ENCODE measurements at regions not wholly inside any gene's neighbourhood (a gene's known extent, or its start where the extent isn't known, plus 50 kb on each side); places are given as distances from the start of the nearest gene placed in this dataset.

- Histone ChIP-seq H3K27ac (ENCODE audit: low read length) (no peak overlapping the region), H3K4me3 (ENCODE audit: low read depth in 1 of 2, low read length in 2 of 2) (no peak overlapping the region), H3K27me3 (ENCODE audit: insufficient read depth, low read length, poor library complexity) (no peaks in the 10 kb centered on the region), H2AFZ (ENCODE audit: low read depth, low read length) (no peak overlapping the region), H3K4me2 (ENCODE audit: insufficient read depth, low read length) (no peak overlapping the region), H3K79me2 (ENCODE audit: insufficient read depth, low read length) (no peaks in the 10 kb centered on the region), H3K36me3 (ENCODE audit: insufficient read depth, low read length) (no peaks in the 10 kb centered on the region), H3K4me1 (ENCODE audit: insufficient read depth, low read length) (no peaks in the 10 kb centered on the region), H3K9me3 (ENCODE audit: insufficient read depth, low read length, severe bottlenecking) (no peaks in the 10 kb centered on the region), H3K9ac (ENCODE audit: low read depth, low read length) (no peak overlapping the region), H4K20me1 (ENCODE audit: insufficient read depth, low read length) (no peaks in the 10 kb centered on the region)
- ATAC-seq (ENCODE audit: insufficient read depth, low read depth) (no peak), DNase-seq (no peak)
- TF ChIP-seq CTCF (IDR thresholded peaks at IDR 0.05; ENCODE audit: borderline replicate concordance, extremely low read depth, low read length, poor library complexity, severe bottlenecking) = no peak
- no peak for TF ChIP-seq EZH2 (IDR thresholded peaks at IDR 0.05; ENCODE audit: borderline replicate concordance, low read depth, low read length, severe bottlenecking)
Observed at GRCh38 chr3:152760591-152760990, 74.3 kb upstream of the P2RY1 start.

- Histone ChIP-seq H3K4me1 (ENCODE audit: insufficient read depth, low read length) (no peaks in the 10 kb centered on the region), H2AFZ (ENCODE audit: low read depth, low read length) (no peak overlapping the region), H3K27me3 (ENCODE audit: insufficient read depth, low read length, poor library complexity) (no peaks in the 10 kb centered on the region), H3K9ac (ENCODE audit: low read depth, low read length) (no peak overlapping the region), H3K4me2 (ENCODE audit: insufficient read depth, low read length) (no peak overlapping the region), H3K27ac (ENCODE audit: low read length) (no peak overlapping the region), H3K9me3 (ENCODE audit: insufficient read depth, low read length, severe bottlenecking) (no peaks in the 10 kb centered on the region), H3K79me2 (ENCODE audit: insufficient read depth, low read length) (no peaks in the 10 kb centered on the region), H4K20me1 (ENCODE audit: insufficient read depth, low read length) (no peaks in the 10 kb centered on the region), H3K4me3 (ENCODE audit: low read depth in 1 of 2, low read length in 2 of 2) (no peak overlapping the region), H3K36me3 (ENCODE audit: insufficient read depth, low read length) (no peaks in the 10 kb centered on the region)
- no peak for DNase-seq
- no peak for ATAC-seq (ENCODE audit: insufficient read depth, low read depth)
- no peak for TF ChIP-seq EZH2 (IDR thresholded peaks at IDR 0.05; ENCODE audit: borderline replicate concordance, low read depth, low read length, severe bottlenecking)
- TF ChIP-seq CTCF (IDR thresholded peaks at IDR 0.05; ENCODE audit: borderline replicate concordance, extremely low read depth, low read length, poor library complexity, severe bottlenecking) = no peak
Observed at GRCh38 chr3:152768478-152768877, 66.5 kb upstream of the P2RY1 start.

GRCh38 chr3:152769523-152769922, 65.4 kb upstream of the P2RY1 start:
- Histone ChIP-seq H3K4me3 (ENCODE audit: low read depth in 1 of 2, low read length in 2 of 2) (no peak overlapping the region), H3K4me2 (ENCODE audit: insufficient read depth, low read length) (no peak overlapping the region), H2AFZ (ENCODE audit: low read depth, low read length) (no peak overlapping the region), H3K36me3 (ENCODE audit: insufficient read depth, low read length) (no peaks in the 10 kb centered on the region), H3K9me3 (ENCODE audit: insufficient read depth, low read length, severe bottlenecking) (no peaks in the 10 kb centered on the region), H3K27ac (ENCODE audit: low read length) (no peak overlapping the region), H3K79me2 (ENCODE audit: insufficient read depth, low read length) (no peaks in the 10 kb centered on the region), H3K9ac (ENCODE audit: low read depth, low read length) (no peak overlapping the region), H3K27me3 (ENCODE audit: insufficient read depth, low read length, poor library complexity) (no peaks in the 10 kb centered on the region), H3K4me1 (ENCODE audit: insufficient read depth, low read length) (no peaks in the 10 kb centered on the region), H4K20me1 (ENCODE audit: insufficient read depth, low read length) (no peaks in the 10 kb centered on the region)
- ATAC-seq (ENCODE audit: insufficient read depth, low read depth) = no peak
- DNase-seq = no peak
- TF ChIP-seq CTCF (IDR thresholded peaks at IDR 0.05; ENCODE audit: borderline replicate concordance, extremely low read depth, low read length, poor library complexity, severe bottlenecking) (no peak), EZH2 (IDR thresholded peaks at IDR 0.05; ENCODE audit: borderline replicate concordance, low read depth, low read length, severe bottlenecking) (no peak)

GRCh38 chr3:152770296-152770695, 64.6 kb upstream of the P2RY1 start:
- Histone ChIP-seq H3K4me1 (ENCODE audit: insufficient read depth, low read length) (no peaks in the 10 kb centered on the region), H3K27me3 (ENCODE audit: insufficient read depth, low read length, poor library complexity) (no peaks in the 10 kb centered on the region), H3K9ac (ENCODE audit: low read depth, low read length) (no peak overlapping the region), H3K27ac (ENCODE audit: low read length) (no peak overlapping the region), H3K36me3 (ENCODE audit: insufficient read depth, low read length) (no peaks in the 10 kb centered on the region), H2AFZ (ENCODE audit: low read depth, low read length) (no peak overlapping the region), H3K4me3 (ENCODE audit: low read depth in 1 of 2, low read length in 2 of 2) (no peak overlapping the region), H3K4me2 (ENCODE audit: insufficient read depth, low read length) (no peak overlapping the region), H3K9me3 (ENCODE audit: insufficient read depth, low read length, severe bottlenecking) (no peaks in the 10 kb centered on the region), H4K20me1 (ENCODE audit: insufficient read depth, low read length) (no peaks in the 10 kb centered on the region), H3K79me2 (ENCODE audit: insufficient read depth, low read length) (no peaks in the 10 kb centered on the region)
- TF ChIP-seq CTCF (IDR thresholded peaks at IDR 0.05; ENCODE audit: borderline replicate concordance, extremely low read depth, low read length, poor library complexity, severe bottlenecking) (no peak), EZH2 (IDR thresholded peaks at IDR 0.05; ENCODE audit: borderline replicate concordance, low read depth, low read length, severe bottlenecking) (no peak)
- ATAC-seq (ENCODE audit: insufficient read depth, low read depth) = no peak
- DNase-seq = no peak

Measured in DND-41 (cell line).